GM23338 (cell line): ENCODE measurements at regions not wholly inside any gene's neighbourhood (a gene's known extent, or its start where the extent isn't known, plus 50 kb on each side); places are given as distances from the start of the nearest gene placed in this dataset.

Source experiments
- ATAC-seq: fragments of 200-7000 bp; cut with Tn5 transposase; 3 replicates; pipeline ENCODE4 v1.9.1; 2020
- DNase-seq: peaks from one replicate; pipeline ENCODE4 v3.0.0-alpha.2; 2015; ENCODE audit warnings: low spot score
- H2AFZ ChIP-seq: fragments of 200-600 bp; sonication (generic); 2 replicates; pipeline ENCODE4 v1.8.0; 2016; ENCODE audit warnings: antibody characterized with exemption, mild to moderate bottlenecking, moderate library complexity
- H3F3A ChIP-seq: fragments of 200-600 bp; sonication (generic); replicated peaks from 2 replicates; pipeline ENCODE4 v1.8.0; 2017; ENCODE audit warnings: antibody characterized with exemption, mixed run types, low read depth
- H3K27ac ChIP-seq: fragments of 200-600 bp; sonication (generic); 2 replicates; pipeline ENCODE4 v1.6.1; 2016; ENCODE audit warnings: low read depth
- H3K27me3 ChIP-seq: fragments of 200-600 bp; sonication (generic); 2 replicates; pipeline ENCODE4 v1.8.0; 2016; ENCODE audit warnings: mild to moderate bottlenecking, mixed run types, moderate library complexity; ENCODE audit not compliant: insufficient read depth
- H3K36me3 ChIP-seq: fragments of 200-600 bp; sonication (generic); 2 replicates; pipeline ENCODE4 v1.8.0; 2016; ENCODE audit warnings: mild to moderate bottlenecking; ENCODE audit not compliant: insufficient read depth
- H3K4me1 ChIP-seq: fragments of 200-600 bp; sonication (generic); 2 replicates; pipeline ENCODE4 v1.8.0; 2016; ENCODE audit warnings: mild to moderate bottlenecking, moderate library complexity; ENCODE audit not compliant: insufficient read depth
- H3K4me2 ChIP-seq: fragments of 200-600 bp; sonication (generic); 2 replicates; pipeline ENCODE4 v1.7.1; 2017; ENCODE audit warnings: mixed run types
- H3K4me3 ChIP-seq: fragments of 200-600 bp; sonication (generic); 2 replicates; pipeline ENCODE4 v1.6.1; 2016; ENCODE audit warnings: mixed run types
- H3K79me2 ChIP-seq: fragments of 200-600 bp; sonication (generic); replicated peaks from 2 replicates; pipeline ENCODE4 v1.8.0; 2017; ENCODE audit warnings: mild to moderate bottlenecking; ENCODE audit not compliant: insufficient read depth
- H3K9me2 ChIP-seq: fragments of 200-600 bp; sonication (generic); 2 replicates; pipeline ENCODE4 v1.8.0; 2017; ENCODE audit not compliant: insufficient read depth
- H4K20me1 ChIP-seq: fragments of 200-600 bp; sonication (generic); replicated peaks from 2 replicates; pipeline ENCODE4 v1.8.0; 2017; ENCODE audit warnings: mild to moderate bottlenecking; ENCODE audit not compliant: insufficient read depth
- H3K27ac Mint-ChIP-seq: 2 replicates; pipeline ENCODE4 v1.8.0; 2020; ENCODE audit warnings: inconsistent platforms, mild to moderate bottlenecking, moderate library complexity, mixed read lengths
- H3K27me3 Mint-ChIP-seq: 3 replicates; pipeline ENCODE4 v1.8.0; 2022; ENCODE audit warnings: low read depth, mild to moderate bottlenecking, moderate library complexity, mixed read lengths, inconsistent platforms; ENCODE audit not compliant: insufficient read depth, poor library complexity
- H3K36me3 Mint-ChIP-seq: 3 replicates; pipeline ENCODE4 v1.8.0; 2021; ENCODE audit warnings: low read depth, mild to moderate bottlenecking, inconsistent platforms, moderate library complexity, mixed read lengths
- H3K4me1 Mint-ChIP-seq: 3 replicates; pipeline ENCODE4 v1.8.0; 2020; ENCODE audit warnings: mild to moderate bottlenecking, inconsistent platforms, mixed read lengths
- H3K4me3 Mint-ChIP-seq: 3 replicates; pipeline ENCODE4 v1.8.0; 2021; ENCODE audit warnings: moderate library complexity, mild to moderate bottlenecking, inconsistent platforms, mixed read lengths
- H3K9me3 Mint-ChIP-seq: 3 replicates; pipeline ENCODE4 v1.8.0; 2020; ENCODE audit warnings: moderate library complexity, mild to moderate bottlenecking, inconsistent platforms, mixed read lengths
- CREB1 ChIP-seq: fragments of 250-450 bp; sonication (Bioruptor Pico); IDR thresholded peaks from 2 replicates; pipeline ENCODE4 v1.5.0; 2020; ENCODE audit warnings: low read depth, mild to moderate bottlenecking, moderate library complexity
- EZH2 ChIP-seq: fragments of 200-600 bp; sonication (generic); IDR thresholded peaks from one replicate; pipeline ENCODE4 v1.8.0; 2017; ENCODE audit warnings: antibody characterized with exemption, mild to moderate bottlenecking, low read depth; ENCODE audit not compliant: unreplicated experiment
- EZH2phosphoT487 ChIP-seq: fragments of 200-600 bp; sonication (generic); IDR thresholded peaks from one replicate; pipeline ENCODE4 v1.8.1; 2018; ENCODE audit warnings: antibody characterized with exemption; ENCODE audit not compliant: unreplicated experiment
- JUNB ChIP-seq: IDR thresholded peaks from one replicate; pipeline ENCODE4 v1.6.1; 2016; ENCODE audit warnings: antibody characterized with exemption; ENCODE audit not compliant: unreplicated experiment
- NANOG ChIP-seq: IDR thresholded peaks from 2 replicates; pipeline ENCODE4 v1.6.1; 2016; ENCODE audit warnings: antibody characterized with exemption, borderline replicate concordance
- POLR2AphosphoS5 ChIP-seq: IDR thresholded peaks from 2 replicates; pipeline ENCODE4 v1.6.1; 2016; ENCODE audit warnings: antibody characterized with exemption, low read depth
- REST ChIP-seq: IDR thresholded peaks from one replicate; pipeline ENCODE4 v1.6.1; 2018; ENCODE audit warnings: antibody characterized with exemption; ENCODE audit not compliant: unreplicated experiment
- STAT1 ChIP-seq: IDR thresholded peaks from one replicate; pipeline ENCODE4 v1.6.1; 2016; ENCODE audit warnings: antibody characterized with exemption; ENCODE audit not compliant: unreplicated experiment
- ZNF114 ChIP-seq: fragments of 250-450 bp; sonication (Bioruptor Pico); IDR thresholded peaks from 2 replicates; pipeline ENCODE4 v1.5.0; 2020; ENCODE audit warnings: mild to moderate bottlenecking, moderate library complexity
- ZNF331 ChIP-seq: fragments of 250-450 bp; sonication (Bioruptor Pico); IDR thresholded peaks from 2 replicates; pipeline ENCODE4 v1.5.0; 2020; ENCODE audit warnings: low read depth, mild to moderate bottlenecking, moderate library complexity
- TF ChIP-seq, protein P1 (sequence below), 2 experiments: fragments of 200-600 bp in 1 of 2; sonication (generic) in 1 of 2; conservative IDR thresholded peaks; 2 replicates each; pipeline versions ENCODE4 v1.5.1 to v1.6.1; 2016 to 2017; ENCODE audit warnings: antibody characterized with exemption in 2 of 2, low read depth in 2 of 2, mild to moderate bottlenecking in 2 of 2, moderate library complexity in 1 of 2
- TF ChIP-seq, protein P2 (sequence below): IDR thresholded peaks from 2 replicates; pipeline ENCODE4 v1.6.1; 2016; ENCODE audit warnings: antibody characterized with exemption
- TF ChIP-seq, protein P3 (sequence below): fragments of 250-450 bp; sonication (Bioruptor Pico); IDR thresholded peaks from 2 replicates; pipeline ENCODE4 v1.5.0; 2020; ENCODE audit warnings: mild to moderate bottlenecking, moderate library complexity

- peaks cover 3% of the 10 kb centered on the region; the same call in 1 of the 2 replicates for H3K4me1 ChIP-seq
- Mint-ChIP-seq H3K4me1 (peaks cover 19% of the 10 kb centered on the region), H3K27me3 (peaks cover 3% of the 10 kb centered on the region), H3K9me3 (no peaks in the 10 kb centered on the region; the same call in 2 of the 3 replicates), H3K27ac (no peak overlapping the region), H3K36me3 (no peaks in the 10 kb centered on the region), H3K4me3 (no peak overlapping the region)
- no peak for TF ChIP-seq POLR2AphosphoS5
- TF ChIP-seq, protein P1, sequence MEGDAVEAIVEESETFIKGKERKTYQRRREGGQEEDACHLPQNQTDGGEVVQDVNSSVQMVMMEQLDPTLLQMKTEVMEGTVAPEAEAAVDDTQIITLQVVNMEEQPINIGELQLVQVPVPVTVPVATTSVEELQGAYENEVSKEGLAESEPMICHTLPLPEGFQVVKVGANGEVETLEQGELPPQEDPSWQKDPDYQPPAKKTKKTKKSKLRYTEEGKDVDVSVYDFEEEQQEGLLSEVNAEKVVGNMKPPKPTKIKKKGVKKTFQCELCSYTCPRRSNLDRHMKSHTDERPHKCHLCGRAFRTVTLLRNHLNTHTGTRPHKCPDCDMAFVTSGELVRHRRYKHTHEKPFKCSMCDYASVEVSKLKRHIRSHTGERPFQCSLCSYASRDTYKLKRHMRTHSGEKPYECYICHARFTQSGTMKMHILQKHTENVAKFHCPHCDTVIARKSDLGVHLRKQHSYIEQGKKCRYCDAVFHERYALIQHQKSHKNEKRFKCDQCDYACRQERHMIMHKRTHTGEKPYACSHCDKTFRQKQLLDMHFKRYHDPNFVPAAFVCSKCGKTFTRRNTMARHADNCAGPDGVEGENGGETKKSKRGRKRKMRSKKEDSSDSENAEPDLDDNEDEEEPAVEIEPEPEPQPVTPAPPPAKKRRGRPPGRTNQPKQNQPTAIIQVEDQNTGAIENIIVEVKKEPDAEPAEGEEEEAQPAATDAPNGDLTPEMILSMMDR (conservative IDR thresholded peaks at IDR 0.05; ENCODE audit: low read depth in 2 of 2) = no peak
- TF ChIP-seq, protein P2, sequence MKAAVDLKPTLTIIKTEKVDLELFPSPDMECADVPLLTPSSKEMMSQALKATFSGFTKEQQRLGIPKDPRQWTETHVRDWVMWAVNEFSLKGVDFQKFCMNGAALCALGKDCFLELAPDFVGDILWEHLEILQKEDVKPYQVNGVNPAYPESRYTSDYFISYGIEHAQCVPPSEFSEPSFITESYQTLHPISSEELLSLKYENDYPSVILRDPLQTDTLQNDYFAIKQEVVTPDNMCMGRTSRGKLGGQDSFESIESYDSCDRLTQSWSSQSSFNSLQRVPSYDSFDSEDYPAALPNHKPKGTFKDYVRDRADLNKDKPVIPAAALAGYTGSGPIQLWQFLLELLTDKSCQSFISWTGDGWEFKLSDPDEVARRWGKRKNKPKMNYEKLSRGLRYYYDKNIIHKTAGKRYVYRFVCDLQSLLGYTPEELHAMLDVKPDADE = no peak
- TF ChIP-seq CREB1 (CRISPR knock-in tag) = no peak
- TF ChIP-seq, protein P3, sequence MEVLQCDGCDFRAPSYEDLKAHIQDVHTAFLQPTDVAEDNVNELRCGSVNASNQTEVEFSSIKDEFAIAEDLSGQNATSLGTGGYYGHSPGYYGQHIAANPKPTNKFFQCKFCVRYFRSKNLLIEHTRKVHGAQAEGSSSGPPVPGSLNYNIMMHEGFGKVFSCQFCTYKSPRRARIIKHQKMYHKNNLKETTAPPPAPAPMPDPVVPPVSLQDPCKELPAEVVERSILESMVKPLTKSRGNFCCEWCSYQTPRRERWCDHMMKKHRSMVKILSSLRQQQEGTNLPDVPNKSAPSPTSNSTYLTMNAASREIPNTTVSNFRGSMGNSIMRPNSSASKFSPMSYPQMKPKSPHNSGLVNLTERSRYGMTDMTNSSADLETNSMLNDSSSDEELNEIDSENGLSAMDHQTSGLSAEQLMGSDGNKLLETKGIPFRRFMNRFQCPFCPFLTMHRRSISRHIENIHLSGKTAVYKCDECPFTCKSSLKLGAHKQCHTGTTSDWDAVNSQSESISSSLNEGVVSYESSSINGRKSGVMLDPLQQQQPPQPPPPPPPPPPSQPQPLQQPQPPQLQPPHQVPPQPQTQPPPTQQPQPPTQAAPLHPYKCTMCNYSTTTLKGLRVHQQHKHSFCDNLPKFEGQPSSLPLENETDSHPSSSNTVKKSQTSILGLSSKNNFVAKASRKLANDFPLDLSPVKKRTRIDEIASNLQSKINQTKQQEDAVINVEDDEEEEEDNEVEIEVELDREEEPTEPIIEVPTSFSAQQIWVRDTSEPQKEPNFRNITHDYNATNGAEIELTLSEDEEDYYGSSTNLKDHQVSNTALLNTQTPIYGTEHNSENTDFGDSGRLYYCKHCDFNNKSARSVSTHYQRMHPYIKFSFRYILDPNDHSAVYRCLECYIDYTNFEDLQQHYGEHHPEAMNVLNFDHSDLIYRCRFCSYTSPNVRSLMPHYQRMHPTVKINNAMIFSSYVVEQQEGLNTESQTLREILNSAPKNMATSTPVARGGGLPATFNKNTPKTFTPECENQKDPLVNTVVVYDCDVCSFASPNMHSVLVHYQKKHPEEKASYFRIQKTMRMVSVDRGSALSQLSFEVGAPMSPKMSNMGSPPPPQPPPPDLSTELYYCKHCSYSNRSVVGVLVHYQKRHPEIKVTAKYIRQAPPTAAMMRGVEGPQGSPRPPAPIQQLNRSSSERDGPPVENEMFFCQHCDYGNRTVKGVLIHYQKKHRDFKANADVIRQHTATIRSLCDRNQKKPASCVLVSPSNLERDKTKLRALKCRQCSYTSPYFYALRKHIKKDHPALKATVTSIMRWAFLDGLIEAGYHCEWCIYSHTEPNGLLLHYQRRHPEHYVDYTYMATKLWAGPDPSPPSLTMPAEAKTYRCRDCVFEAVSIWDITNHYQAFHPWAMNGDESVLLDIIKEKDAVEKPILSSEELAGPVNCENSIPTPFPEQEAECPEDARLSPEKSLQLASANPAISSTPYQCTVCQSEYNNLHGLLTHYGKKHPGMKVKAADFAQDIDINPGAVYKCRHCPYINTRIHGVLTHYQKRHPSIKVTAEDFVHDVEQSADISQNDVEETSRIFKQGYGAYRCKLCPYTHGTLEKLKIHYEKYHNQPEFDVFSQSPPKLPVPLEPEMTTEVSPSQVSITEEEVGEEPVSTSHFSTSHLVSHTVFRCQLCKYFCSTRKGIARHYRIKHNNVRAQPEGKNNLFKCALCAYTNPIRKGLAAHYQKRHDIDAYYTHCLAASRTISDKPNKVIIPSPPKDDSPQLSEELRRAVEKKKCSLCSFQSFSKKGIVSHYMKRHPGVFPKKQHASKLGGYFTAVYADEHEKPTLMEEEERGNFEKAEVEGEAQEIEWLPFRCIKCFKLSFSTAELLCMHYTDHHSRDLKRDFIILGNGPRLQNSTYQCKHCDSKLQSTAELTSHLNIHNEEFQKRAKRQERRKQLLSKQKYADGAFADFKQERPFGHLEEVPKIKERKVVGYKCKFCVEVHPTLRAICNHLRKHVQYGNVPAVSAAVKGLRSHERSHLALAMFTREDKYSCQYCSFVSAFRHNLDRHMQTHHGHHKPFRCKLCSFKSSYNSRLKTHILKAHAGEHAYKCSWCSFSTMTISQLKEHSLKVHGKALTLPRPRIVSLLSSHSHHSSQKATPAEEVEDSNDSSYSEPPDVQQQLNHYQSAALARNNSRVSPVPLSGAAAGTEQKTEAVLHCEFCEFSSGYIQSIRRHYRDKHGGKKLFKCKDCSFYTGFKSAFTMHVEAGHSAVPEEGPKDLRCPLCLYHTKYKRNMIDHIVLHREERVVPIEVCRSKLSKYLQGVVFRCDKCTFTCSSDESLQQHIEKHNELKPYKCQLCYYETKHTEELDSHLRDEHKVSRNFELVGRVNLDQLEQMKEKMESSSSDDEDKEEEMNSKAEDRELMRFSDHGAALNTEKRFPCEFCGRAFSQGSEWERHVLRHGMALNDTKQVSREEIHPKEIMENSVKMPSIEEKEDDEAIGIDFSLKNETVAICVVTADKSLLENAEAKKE (CRISPR knock-in tag) = no peak
- TF ChIP-seq EZH2phosphoT487 = no peak
- no peak for TF ChIP-seq ZNF331
- no peak for TF ChIP-seq JUNB
- TF ChIP-seq EZH2 = no peak
- TF ChIP-seq STAT1 = no peak
- TF ChIP-seq NANOG = no peak
- TF ChIP-seq ZNF114 (CRISPR knock-in tag) = no peak
- no peak for TF ChIP-seq REST
- no peak for DNase-seq
- no peaks in the 10 kb centered on the region for H3K27me3 ChIP-seq
- ATAC-seq = no peak
- H3K36me3 ChIP-seq = no peaks in the 10 kb centered on the region
- H3K9me2 ChIP-seq = peaks cover 13% of the 10 kb centered on the region; the same call in 1 of the 2 replicates
- H3K4me3 ChIP-seq = no peak overlapping the region
- H2AFZ ChIP-seq = no peak overlapping the region
- no peak overlapping the region for H3K4me2 ChIP-seq
- H3F3A ChIP-seq = no peaks in the 10 kb centered on the region
- H3K27ac ChIP-seq = no peak overlapping the region
- no peaks in the 10 kb centered on the region for H4K20me1 ChIP-seq
- H3K79me2 ChIP-seq = no peaks in the 10 kb centered on the region
Observed at GRCh38 chr5:66339896-66340295, 195.8 kb downstream of the SREK1 start.
